Activated CD8-positive, alpha-beta T cell treated with anti-CD3 and anti-CD28 coated beads for 36 hours (primary cell): ENCODE measurements at regions not wholly inside any gene's neighbourhood (a gene's known extent, or its start where the extent isn't known, plus 50 kb on each side); places are given as distances from the start of the nearest gene placed in this dataset.

Experiments
- ATAC-seq: fragments of 200-7000 bp; cut with Tn5 transposase; one replicate; pipeline ENCODE4 v1.10.0; 2021; ENCODE audit warnings: mild to moderate bottlenecking, moderate library complexity
- CTCF ChIA-PET: fragments of 350-600 bp; sonication (Branson Sonifier 250); formaldehyde crosslinking; loops from one replicate; lab custom pipeline; 2021; ENCODE audit warnings: antibody characterized with exemption; lab: Charles Lee
- POLR2A ChIA-PET: fragments of 350-600 bp; sonication (Branson Sonifier 250); formaldehyde crosslinking; loops from one replicate; lab custom pipeline; 2021; ENCODE audit warnings: antibody characterized with exemption; lab: Charles Lee
- DNase-seq: peaks from one replicate; pipeline ENCODE4 v3.0.0-alpha.2; 2020
- H3K27ac Mint-ChIP-seq: one replicate; pipeline ENCODE4 v1.8.0; 2021; ENCODE audit warnings: mild to moderate bottlenecking, mixed read lengths
- H3K27me3 Mint-ChIP-seq: one replicate; pipeline ENCODE4 v1.8.0; 2021; ENCODE audit warnings: mixed read lengths
- H3K36me3 Mint-ChIP-seq: one replicate; pipeline ENCODE4 v1.8.0; 2021; ENCODE audit warnings: low read depth, mixed read lengths
- H3K4me1 Mint-ChIP-seq: one replicate; pipeline ENCODE4 v1.8.0; 2021; ENCODE audit warnings: low read depth, mixed read lengths
- H3K4me3 Mint-ChIP-seq: one replicate; pipeline ENCODE4 v1.8.0; 2021; ENCODE audit warnings: mild to moderate bottlenecking, moderate library complexity, mixed read lengths
- H3K9me3 Mint-ChIP-seq: one replicate; pipeline ENCODE4 v1.8.0; 2021; ENCODE audit warnings: mixed read lengths
- CTCF ChIP-seq: fragments of 200-600 bp; IDR thresholded peaks from one replicate; pipeline ENCODE4 v1.8.0; 2022; ENCODE audit warnings: antibody characterized with exemption, mild to moderate bottlenecking
- intact Hi-C: fragments of 100-400 bp; cut with micrococcal nuclease; formaldehyde crosslinking; loops from one replicate; pipeline ENCODE4 v1.10.0; 2022

- H3K4me3 Mint-ChIP-seq: no peak overlapping the region
- no peaks in the 10 kb centered on the region for H3K9me3 Mint-ChIP-seq
- POLR2A ChIA-PET: no interaction called here
- no peak overlapping the region for H3K27ac Mint-ChIP-seq
- DNase-seq (no peak), ATAC-seq (no peak)
- intact Hi-C loops: no loop called here
- no peaks in the 10 kb centered on the region for H3K4me1 Mint-ChIP-seq
- no peak for TF ChIP-seq CTCF
- no peaks in the 10 kb centered on the region for H3K27me3 Mint-ChIP-seq
- H3K36me3 Mint-ChIP-seq: no peaks in the 10 kb centered on the region
- CTCF ChIA-PET: no interaction called here
Measured at GRCh38 chr3:22729212-22729611, 473.9 kb upstream of the UBE2E2 start.

GRCh38 chr3:22729981-22730380 is 473.1 kb upstream of the UBE2E2 start:
- Mint-ChIP-seq H3K4me1 (no peaks in the 10 kb centered on the region), H3K27me3 (no peaks in the 10 kb centered on the region), H3K4me3 (no peak overlapping the region), H3K27ac (no peak overlapping the region), H3K9me3 (no peaks in the 10 kb centered on the region), H3K36me3 (no peaks in the 10 kb centered on the region)
- DNase-seq: no peak
- intact Hi-C loops: no loop called here
- ATAC-seq: no peak
- CTCF ChIA-PET: no interaction called here
- peak; percentile 14 for TF ChIP-seq CTCF
- POLR2A ChIA-PET: no interaction called here

- no peaks in the 10 kb centered on the region for H3K4me1 Mint-ChIP-seq
- no peak for TF ChIP-seq CTCF
- ATAC-seq: no peak
- ChIA-PET CTCF (no interaction called here), POLR2A (no interaction called here)
- intact Hi-C loops: no loop called here
- DNase-seq: no peak
- no peak overlapping the region for H3K4me3 Mint-ChIP-seq
- no peak overlapping the region for H3K27ac Mint-ChIP-seq
- no peaks in the 10 kb centered on the region for H3K9me3 Mint-ChIP-seq
- H3K36me3 Mint-ChIP-seq: no peaks in the 10 kb centered on the region
- no peaks in the 10 kb centered on the region for H3K27me3 Mint-ChIP-seq
Measured at GRCh38 chr3:22730701-22731100, 472.4 kb upstream of the UBE2E2 start.

GRCh38 chr3:22731901-22732300 is 471.2 kb upstream of the UBE2E2 start:
- no peak overlapping the region for H3K27ac Mint-ChIP-seq
- no peaks in the 10 kb centered on the region for H3K4me1 Mint-ChIP-seq
- H3K36me3 Mint-ChIP-seq: no peaks in the 10 kb centered on the region
- no peaks in the 10 kb centered on the region for H3K9me3 Mint-ChIP-seq
- CTCF ChIA-PET: no interaction called here
- H3K4me3 Mint-ChIP-seq: no peak overlapping the region
- POLR2A ChIA-PET: no interaction called here
- no peak for ATAC-seq
- TF ChIP-seq CTCF: no peak
- H3K27me3 Mint-ChIP-seq: no peaks in the 10 kb centered on the region
- intact Hi-C loops: no loop called here
- DNase-seq: no peak

GRCh38 chr3:22732641-22733040 is 470.5 kb upstream of the UBE2E2 start:
- no peak for DNase-seq
- no peak overlapping the region for H3K4me3 Mint-ChIP-seq
- H3K9me3 Mint-ChIP-seq: no peaks in the 10 kb centered on the region
- CTCF ChIA-PET: no interaction called here
- no peak for TF ChIP-seq CTCF
- no peaks in the 10 kb centered on the region for H3K4me1 Mint-ChIP-seq
- no peak for ATAC-seq
- POLR2A ChIA-PET: no interaction called here
- no peak overlapping the region for H3K27ac Mint-ChIP-seq
- no peaks in the 10 kb centered on the region for H3K36me3 Mint-ChIP-seq
- no peaks in the 10 kb centered on the region for H3K27me3 Mint-ChIP-seq
- intact Hi-C loops: no loop called here
